GM12873 (cell line): ENCODE measurements at regions not wholly inside any gene's neighbourhood (a gene's known extent, or its start where the extent isn't known, plus 50 kb on each side); places are given as distances from the start of the nearest gene placed in this dataset.

Experiments
- TF ChIP-seq, protein P1 (sequence below): IDR thresholded peaks from 2 replicates; pipeline ENCODE4 v1.5.1; 2012; ENCODE audit warnings: low read depth, mild to moderate bottlenecking, moderate library complexity, low read length, control low read depth; ENCODE audit not compliant: insufficient read depth; ENCODE audit errors: missing control alignments

DNA sequence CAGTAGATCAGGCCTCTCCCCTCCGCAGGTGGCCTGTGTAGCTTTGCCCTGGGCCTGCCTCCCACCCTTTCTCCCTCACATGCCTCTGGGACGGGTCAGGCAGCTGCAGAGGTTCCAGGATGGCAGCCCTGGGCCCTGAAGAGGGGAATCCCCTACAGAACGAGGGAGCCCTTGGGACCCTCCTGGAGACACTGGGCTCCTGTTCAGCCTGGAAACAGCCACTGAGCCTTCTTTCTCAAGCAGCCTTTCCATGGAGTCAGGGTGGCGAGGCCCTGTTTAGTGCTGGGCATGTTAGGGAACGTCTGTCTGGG lies 720.9 kb downstream of the BRD1 start:
- TF ChIP-seq, protein P1, sequence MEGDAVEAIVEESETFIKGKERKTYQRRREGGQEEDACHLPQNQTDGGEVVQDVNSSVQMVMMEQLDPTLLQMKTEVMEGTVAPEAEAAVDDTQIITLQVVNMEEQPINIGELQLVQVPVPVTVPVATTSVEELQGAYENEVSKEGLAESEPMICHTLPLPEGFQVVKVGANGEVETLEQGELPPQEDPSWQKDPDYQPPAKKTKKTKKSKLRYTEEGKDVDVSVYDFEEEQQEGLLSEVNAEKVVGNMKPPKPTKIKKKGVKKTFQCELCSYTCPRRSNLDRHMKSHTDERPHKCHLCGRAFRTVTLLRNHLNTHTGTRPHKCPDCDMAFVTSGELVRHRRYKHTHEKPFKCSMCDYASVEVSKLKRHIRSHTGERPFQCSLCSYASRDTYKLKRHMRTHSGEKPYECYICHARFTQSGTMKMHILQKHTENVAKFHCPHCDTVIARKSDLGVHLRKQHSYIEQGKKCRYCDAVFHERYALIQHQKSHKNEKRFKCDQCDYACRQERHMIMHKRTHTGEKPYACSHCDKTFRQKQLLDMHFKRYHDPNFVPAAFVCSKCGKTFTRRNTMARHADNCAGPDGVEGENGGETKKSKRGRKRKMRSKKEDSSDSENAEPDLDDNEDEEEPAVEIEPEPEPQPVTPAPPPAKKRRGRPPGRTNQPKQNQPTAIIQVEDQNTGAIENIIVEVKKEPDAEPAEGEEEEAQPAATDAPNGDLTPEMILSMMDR = no peak

DNA sequence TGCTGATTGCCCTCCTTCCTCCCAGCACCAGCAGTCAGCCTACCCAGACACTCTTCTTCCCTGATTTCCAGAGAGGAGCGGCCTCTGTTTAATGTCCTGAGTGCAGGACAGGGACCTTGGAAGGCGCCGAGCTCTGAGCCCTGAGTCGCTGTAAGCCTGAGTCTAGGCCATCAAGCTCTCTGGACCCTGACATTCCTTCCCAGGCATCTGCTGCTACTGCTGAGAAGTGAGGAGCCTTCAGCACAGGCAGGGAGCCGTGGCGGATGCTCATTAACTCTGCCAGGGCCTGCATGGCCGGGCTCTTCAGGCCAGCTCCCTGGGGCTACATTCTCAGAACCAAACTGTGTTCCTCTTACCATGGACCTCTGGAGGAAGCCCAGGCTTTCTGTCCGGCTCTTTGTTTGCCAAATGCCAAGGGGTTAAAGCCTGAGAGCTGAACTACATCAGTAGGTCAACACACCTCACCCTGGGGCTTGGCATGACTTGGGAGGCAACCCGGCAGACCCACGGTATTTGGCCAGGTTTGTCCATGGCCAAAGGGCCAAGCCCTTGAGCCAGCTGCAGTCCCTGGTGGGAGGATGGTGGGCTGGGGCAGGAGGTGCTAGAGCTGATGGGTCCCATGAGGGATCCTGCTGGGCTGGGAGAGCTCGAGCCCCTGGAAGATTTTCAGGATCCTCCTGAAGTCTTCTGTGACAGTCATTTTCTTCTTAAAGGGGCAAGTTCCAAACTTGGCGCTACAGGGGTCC lies 721.4 kb downstream of the BRD1 start:
- TF ChIP-seq, protein P1 = no peak

DNA sequence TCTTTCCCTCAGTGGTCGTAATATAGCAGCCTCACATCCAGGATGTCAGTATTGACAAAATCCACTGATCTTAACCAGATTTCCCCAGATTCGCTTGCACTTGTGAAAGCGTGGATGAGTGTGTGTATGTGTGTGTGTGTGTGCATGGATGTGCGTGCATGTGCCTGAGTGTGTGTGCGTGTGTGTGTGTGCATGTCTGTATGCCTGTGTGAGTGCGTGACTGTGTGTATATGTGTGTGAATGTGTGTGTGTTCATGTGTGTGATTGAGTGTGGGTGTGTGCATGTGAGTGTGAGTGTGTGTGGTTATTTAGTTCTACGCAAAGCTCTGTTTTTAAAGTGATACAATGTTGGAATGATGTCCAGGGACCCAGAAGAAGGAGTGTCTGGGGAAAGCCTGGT lies 723.2 kb downstream of the BRD1 start:
- TF ChIP-seq, protein P1 = no peak

DNA sequence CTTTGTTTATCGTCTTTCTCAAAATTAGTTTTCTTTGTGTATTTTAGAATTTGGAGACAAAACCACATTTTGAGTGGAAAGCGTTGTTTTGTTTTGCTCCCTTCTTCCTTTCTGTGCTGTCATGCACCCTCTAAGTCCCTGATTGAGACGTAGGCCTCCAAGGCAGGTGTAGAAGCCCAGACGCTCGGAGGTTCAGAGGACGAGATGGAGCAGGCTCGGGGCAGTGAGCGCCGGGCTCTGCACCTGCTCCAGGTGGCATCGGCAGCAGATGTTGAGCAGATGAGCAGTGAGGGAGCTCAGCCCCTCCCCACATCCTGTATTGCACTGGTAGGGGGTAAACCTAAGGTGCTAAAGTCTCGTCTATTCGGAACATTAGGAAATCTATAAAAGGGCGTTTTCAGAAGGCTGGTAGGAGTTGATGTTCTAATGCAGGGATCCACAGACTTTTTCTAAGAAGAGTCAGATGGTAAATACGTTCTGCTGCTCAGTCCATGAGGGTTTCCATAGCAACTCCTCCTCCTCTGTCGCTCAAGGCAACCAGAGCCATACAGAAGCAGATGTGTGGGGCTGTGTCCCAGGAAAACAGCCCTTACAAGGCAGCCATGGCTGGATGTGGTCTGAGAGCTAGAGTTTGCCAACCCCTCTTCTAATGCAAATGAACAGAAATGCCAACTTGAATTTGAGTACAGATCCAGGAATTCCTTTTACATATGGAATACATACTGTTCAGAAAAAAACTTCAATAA lies 724.2 kb downstream of the BRD1 start:
- TF ChIP-seq, protein P1 = no peak

DNA sequence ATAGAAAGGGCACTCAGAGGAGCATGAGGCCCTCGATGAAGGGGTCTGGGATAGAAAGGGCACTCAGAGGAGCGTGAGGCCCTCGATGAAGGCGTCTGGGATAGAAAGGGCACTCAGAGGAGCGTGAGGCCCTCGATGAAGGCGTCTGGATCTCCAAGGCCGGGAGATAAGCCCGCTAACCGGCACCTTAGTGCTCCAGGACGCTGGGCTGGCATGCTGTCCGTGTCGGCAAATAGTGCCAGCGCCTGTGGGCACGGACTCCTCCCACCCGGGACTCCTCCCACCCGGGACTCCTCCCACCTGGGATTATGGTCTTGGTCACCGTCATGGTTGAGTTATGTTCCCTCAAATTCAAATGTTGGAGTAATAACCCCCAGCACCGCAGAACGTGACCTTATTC lies 725.3 kb downstream of the BRD1 start:
- TF ChIP-seq, protein P1 = no peak

DNA sequence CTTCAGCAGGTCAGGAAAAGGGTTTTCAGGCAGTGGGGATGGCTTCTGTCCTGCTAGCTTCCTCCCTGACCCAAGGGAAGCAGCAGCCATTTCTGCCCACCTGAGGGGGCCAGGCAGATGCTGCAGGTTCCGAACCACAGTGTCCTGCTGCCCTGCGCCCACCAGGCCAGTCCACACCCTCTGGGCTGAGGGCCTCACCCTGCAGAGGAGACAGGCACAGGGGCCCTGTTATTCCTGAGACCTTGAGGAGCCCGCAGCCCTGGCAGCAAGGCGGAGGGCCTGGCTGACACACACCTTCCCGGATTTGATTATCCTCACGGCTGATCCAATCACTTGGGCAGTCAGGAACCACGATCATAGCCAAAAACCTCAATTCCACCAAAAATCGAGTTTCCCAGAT lies 725.8 kb downstream of the BRD1 start:
- TF ChIP-seq, protein P1 = no peak

DNA sequence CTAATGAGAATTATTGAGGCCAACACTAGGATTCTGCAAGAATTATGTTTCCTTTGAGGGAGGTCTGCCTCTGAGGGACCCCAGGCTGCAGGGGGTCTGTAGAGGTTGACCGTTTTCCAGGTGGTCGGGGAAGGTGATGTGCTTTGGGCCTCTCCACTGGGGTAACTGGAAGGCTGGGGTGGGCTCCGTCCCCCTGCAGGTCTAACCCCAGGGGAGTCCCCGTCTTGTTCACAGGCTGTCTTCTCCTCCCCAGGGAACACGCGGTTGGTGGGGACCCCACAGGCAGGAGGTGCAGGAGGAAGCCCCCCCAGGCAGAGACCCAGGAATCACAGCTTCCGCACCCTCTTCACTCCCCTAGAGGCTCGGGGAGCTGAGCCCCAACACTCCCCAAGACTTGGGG lies 726.4 kb downstream of the BRD1 start:
- TF ChIP-seq, protein P1 = no peak
